ENCODE measurements at regions not wholly inside any gene's neighbourhood (a gene's known extent, or its start where the extent isn't known, plus 50 kb on each side); places are given as distances from the start of the nearest gene placed in this dataset.

DNA sequence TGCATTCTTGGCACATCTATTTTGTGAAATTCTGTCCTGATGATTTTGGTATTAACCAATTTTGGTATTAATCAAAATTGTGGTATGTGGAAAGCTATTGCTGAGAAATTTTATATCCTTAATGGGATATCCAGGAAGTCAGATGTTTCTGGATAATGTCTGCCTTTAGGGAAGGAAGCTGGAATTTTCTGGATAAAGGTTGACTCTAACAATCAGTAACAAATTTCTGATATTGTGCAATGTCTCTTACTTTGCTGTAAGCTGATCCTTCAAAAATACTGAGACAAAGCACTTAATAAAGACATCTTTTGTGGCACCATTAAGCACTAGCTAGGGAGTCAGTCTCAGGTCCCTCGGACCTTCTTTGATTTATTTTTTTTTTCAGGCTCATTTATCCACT lies 100.8 kb upstream of the UGP2 start:
- no peak for TF ChIP-seq CTCF (IDR thresholded peaks at IDR 0.05)
- no peak for TF ChIP-seq POLR2A (IDR thresholded peaks at IDR 0.05)
